IPS DF 6.9 (cell line): ENCODE measurements at regions not wholly inside any gene's neighbourhood (a gene's known extent, or its start where the extent isn't known, plus 50 kb on each side); places are given as distances from the start of the nearest gene placed in this dataset.

ENCODE experiments used
- DNase-seq: peaks from one replicate; pipeline ENCODE4 v3.0.0-alpha.2; 2013; ENCODE audit warnings: low read depth, low spot score
- H3K27ac ChIP-seq: one replicate; pipeline ENCODE4 v1.5.1; 2013; ENCODE audit warnings: low read length, control low read depth
- H3K27me3 ChIP-seq: 2 replicates; pipeline ENCODE4 v1.6.1; 2013; ENCODE audit warnings: mild to moderate bottlenecking, low read length; ENCODE audit not compliant: control insufficient read depth, insufficient read depth
- H3K36me3 ChIP-seq: 2 replicates; pipeline ENCODE4 v1.6.1; 2013; ENCODE audit warnings: low read length; ENCODE audit not compliant: control insufficient read depth, insufficient read depth
- H3K4me1 ChIP-seq: 2 replicates; pipeline ENCODE4 v1.6.1; 2013; ENCODE audit warnings: low read length; ENCODE audit not compliant: control insufficient read depth, insufficient read depth
- H3K4me3 ChIP-seq: 2 replicates; pipeline ENCODE4 v1.5.1; 2013; ENCODE audit warnings: mild to moderate bottlenecking, low read length
- H3K9me3 ChIP-seq: 2 replicates; pipeline ENCODE4 v1.6.1; 2013; ENCODE audit warnings: low read length, inconsistent platforms; ENCODE audit not compliant: control insufficient read depth, insufficient read depth
- WGBS: extraction: QIAGEN DNeasy Blood & Tissue Kit; methylation state at CpG from one replicate; pipeline ENCODE4 v1.1.7; 2013; ENCODE audit warnings: mixed read lengths, missing lambda C conversion rate; ENCODE audit not compliant: insufficient read length, insufficient coverage; 5-methylcytosine and 5-hydroxymethylcytosine counted together

- H3K36me3 ChIP-seq: no peaks in the 10 kb centered on the region
- H3K27me3 ChIP-seq: no peaks in the 10 kb centered on the region
- no CpG with 5 or more reads among the region's 3 CpGs for WGBS
- DNase-seq: no peak
- no peaks in the 10 kb centered on the region for H3K9me3 ChIP-seq
- H3K27ac ChIP-seq: no peak overlapping the region
- H3K4me3 ChIP-seq: no peak overlapping the region
- H3K4me1 ChIP-seq: no peaks in the 10 kb centered on the region
Measured at GRCh38 chr2:14313341-14313740, 319.2 kb upstream of the LRATD1 start.

- no peaks in the 10 kb centered on the region for H3K27me3 ChIP-seq
- H3K4me1 ChIP-seq: no peaks in the 10 kb centered on the region
- no peak overlapping the region for H3K27ac ChIP-seq
- no peak for DNase-seq
- no peak overlapping the region for H3K4me3 ChIP-seq
- WGBS: no CpG with 5 or more reads among the region's 1 CpG
- H3K36me3 ChIP-seq: no peaks in the 10 kb centered on the region
- H3K9me3 ChIP-seq: no peaks in the 10 kb centered on the region
Measured at GRCh38 chr2:14316594-14316993, 315.9 kb upstream of the LRATD1 start.

DNA sequence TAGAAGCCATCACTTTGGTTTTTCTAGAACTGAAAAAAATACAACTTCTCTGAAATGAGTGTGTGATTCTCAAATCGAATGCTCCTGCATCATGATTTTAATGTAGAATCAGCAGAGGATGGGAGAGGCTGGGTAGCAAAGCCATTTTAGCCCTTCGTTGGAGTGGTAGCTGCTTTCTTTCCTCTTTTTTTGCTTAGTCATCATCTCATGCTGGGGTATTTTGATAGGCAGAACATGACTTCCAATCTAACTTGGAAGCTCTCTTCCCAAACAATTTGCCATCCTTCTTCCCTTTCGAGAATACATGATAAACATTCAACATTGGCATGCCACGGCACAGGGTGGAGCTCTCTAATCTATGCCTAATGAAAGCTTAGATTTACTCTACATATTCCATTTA is 311.2 kb upstream of the LRATD1 start:
- no CpG with 5 or more reads among the region's 4 CpGs for WGBS
- Histone ChIP-seq H3K4me3 (no peak overlapping the region), H3K9me3 (no peaks in the 10 kb centered on the region), H3K27me3 (no peaks in the 10 kb centered on the region), H3K36me3 (no peaks in the 10 kb centered on the region), H3K4me1 (no peaks in the 10 kb centered on the region), H3K27ac (no peak overlapping the region)
- DNase-seq: no peak

- Histone ChIP-seq H3K27ac (no peak overlapping the region), H3K4me3 (no peak overlapping the region), H3K9me3 (no peaks in the 10 kb centered on the region), H3K36me3 (no peaks in the 10 kb centered on the region), H3K27me3 (no peaks in the 10 kb centered on the region), H3K4me1 (no peaks in the 10 kb centered on the region)
- no CpG with 5 or more reads among the region's 2 CpGs for WGBS
- no peak for DNase-seq
Measured at GRCh38 chr2:14322306-14322705, 310.2 kb upstream of the LRATD1 start.

GRCh38 chr2:14324308-14324707 is 308.2 kb upstream of the LRATD1 start:
- Histone ChIP-seq H3K27me3 (no peaks in the 10 kb centered on the region), H3K27ac (no peak overlapping the region), H3K4me3 (no peak overlapping the region), H3K9me3 (no peaks in the 10 kb centered on the region), H3K4me1 (no peaks in the 10 kb centered on the region; the same call in 1 of the 2 replicates), H3K36me3 (no peaks in the 10 kb centered on the region)
- WGBS: no CpG with 5 or more reads among the region's 2 CpGs
- no peak for DNase-seq

GRCh38 chr2:14330884-14331283 is 301.6 kb upstream of the LRATD1 start:
- Histone ChIP-seq H3K9me3 (no peaks in the 10 kb centered on the region), H3K4me3 (no peak overlapping the region), H3K4me1 (peaks cover 1% of the 10 kb centered on the region), H3K36me3 (no peaks in the 10 kb centered on the region), H3K27ac (no peak overlapping the region), H3K27me3 (no peaks in the 10 kb centered on the region)
- DNase-seq: peak; percentile 13

GRCh38 chr2:14336759-14337382 is 295.6 kb upstream of the LRATD1 start:
- WGBS: no CpG with 5 or more reads among the region's 2 CpGs
- Histone ChIP-seq H3K9me3 (no peaks in the 10 kb centered on the region), H3K4me1 (no peaks in the 10 kb centered on the region), H3K4me3 (no peak overlapping the region), H3K27me3 (no peaks in the 10 kb centered on the region), H3K36me3 (no peaks in the 10 kb centered on the region), H3K27ac (no peak overlapping the region)
- DNase-seq: no peak

DNA sequence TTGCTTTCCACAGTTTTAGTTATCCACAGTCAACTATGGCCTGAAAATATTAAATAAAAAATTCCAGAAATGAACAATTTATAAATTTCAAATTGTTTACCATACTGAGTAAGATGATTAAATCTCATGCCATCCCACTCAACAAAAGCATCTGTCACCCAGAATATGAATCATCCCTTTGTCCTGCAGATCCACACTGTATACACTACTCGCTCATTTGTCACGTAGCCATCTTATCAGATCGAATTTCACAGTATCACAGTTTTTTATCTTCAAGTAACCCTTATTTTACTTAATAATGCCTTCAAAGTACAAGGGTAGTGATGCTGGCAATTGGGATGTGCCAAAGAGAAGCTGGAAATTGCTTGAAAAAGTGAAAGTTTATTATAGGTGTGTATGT is 291.8 kb upstream of the LRATD1 start:
- no peaks in the 10 kb centered on the region for H3K36me3 ChIP-seq
- H3K4me1 ChIP-seq: no peaks in the 10 kb centered on the region
- no peaks in the 10 kb centered on the region for H3K9me3 ChIP-seq
- DNase-seq: no peak
- H3K27ac ChIP-seq: no peak overlapping the region
- no CpG with 5 or more reads among the region's 3 CpGs for WGBS
- no peak overlapping the region for H3K4me3 ChIP-seq
- H3K27me3 ChIP-seq: no peaks in the 10 kb centered on the region

DNA sequence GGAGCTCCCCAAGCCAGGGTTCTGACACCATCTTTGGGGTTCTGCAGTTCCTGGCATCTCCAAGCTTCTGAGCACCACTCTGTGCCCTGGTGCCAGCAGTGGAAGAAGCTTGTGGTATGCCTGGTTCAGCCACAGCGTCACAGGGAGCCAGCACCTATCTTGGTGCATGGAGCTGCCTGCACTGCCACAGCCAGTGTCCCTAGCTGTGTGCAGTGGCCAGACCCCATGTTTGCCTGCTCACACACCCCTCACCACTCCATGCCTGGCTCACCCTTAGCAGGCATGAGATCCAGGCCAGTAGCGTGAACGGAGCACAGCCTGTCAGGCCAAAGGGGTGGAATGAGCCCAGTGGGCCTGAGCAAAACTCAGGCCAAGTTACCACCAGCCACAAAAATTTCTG is 290.2 kb upstream of the LRATD1 start:
- Histone ChIP-seq H3K27ac (no peak overlapping the region), H3K9me3 (no peaks in the 10 kb centered on the region), H3K27me3 (no peaks in the 10 kb centered on the region), H3K4me3 (no peak overlapping the region), H3K36me3 (no peaks in the 10 kb centered on the region), H3K4me1 (no peaks in the 10 kb centered on the region)
- WGBS: no CpG with 5 or more reads among the region's 3 CpGs
- no peak for DNase-seq

DNA sequence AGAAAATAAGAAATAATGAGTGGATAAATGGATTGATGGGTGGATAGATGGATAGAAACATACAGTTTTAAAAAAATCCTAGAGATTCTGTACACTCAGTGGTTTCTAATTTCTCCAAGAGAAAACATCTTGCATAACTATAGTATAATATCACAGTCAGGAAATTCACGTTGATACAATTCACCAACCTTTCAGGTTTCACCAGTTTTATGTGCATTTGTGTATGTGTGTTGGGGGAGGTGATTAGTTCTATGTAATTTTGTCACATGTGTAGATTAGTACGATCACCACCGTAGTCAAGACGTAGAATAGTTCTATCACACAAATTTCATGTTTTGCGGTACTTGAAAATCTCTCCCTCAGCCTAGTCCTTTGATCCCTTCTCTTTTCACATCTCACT is 288.2 kb upstream of the LRATD1 start:
- Histone ChIP-seq H3K4me1 (no peaks in the 10 kb centered on the region), H3K4me3 (no peak overlapping the region), H3K9me3 (no peaks in the 10 kb centered on the region), H3K27me3 (no peaks in the 10 kb centered on the region), H3K36me3 (no peaks in the 10 kb centered on the region), H3K27ac (no peak overlapping the region)
- no CpG with 5 or more reads among the region's 5 CpGs for WGBS
- no peak for DNase-seq

DNA sequence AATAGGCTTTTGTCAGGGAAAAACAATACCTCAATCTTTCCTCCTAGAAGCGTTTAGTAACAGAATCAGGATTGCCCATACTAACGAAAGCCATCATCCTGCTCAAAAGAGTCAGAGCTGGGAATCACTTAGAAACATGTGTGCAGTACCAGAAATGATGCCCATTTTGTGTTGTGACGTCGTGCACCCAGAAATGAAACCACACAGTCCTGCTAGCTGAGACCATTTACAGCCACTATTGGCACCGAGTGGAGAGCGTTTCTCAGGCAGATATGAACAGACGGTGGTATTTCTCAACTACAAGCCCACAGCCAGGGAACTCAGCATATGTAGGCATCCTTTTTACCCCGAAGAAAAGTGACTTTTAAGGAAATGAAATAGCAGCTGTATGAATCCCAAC is 284.3 kb upstream of the LRATD1 start:
- no CpG with 5 or more reads among the region's 8 CpGs for WGBS
- no peak overlapping the region for H3K27ac ChIP-seq
- H3K27me3 ChIP-seq: no peaks in the 10 kb centered on the region
- no peak for DNase-seq
- no peak overlapping the region for H3K4me3 ChIP-seq
- no peaks in the 10 kb centered on the region for H3K36me3 ChIP-seq
- no peaks in the 10 kb centered on the region for H3K4me1 ChIP-seq
- H3K9me3 ChIP-seq: no peaks in the 10 kb centered on the region
